ENCODE measurements at regions not wholly inside any gene's neighbourhood (a gene's known extent, or its start where the extent isn't known, plus 50 kb on each side); places are given as distances from the start of the nearest gene placed in this dataset.
"Not testable (repeated sequence)": the region's sequence is repeated elsewhere in the genome, so short reads cannot be mapped to it uniquely, and the experiment has no call there.

GRCh38 chr11:22567759-22568158 is 57.9 kb downstream of the FANCF start:
- DNase-seq, result no peak

GRCh38 chr11:22566293-22566692 is 59.3 kb downstream of the FANCF start:
- DNase-seq, result no peak

- no peak for DNase-seq
These were observed 64.3 kb downstream of the FANCF start for GRCh38 chr11:22561283-22561682.

GRCh38 chr11:22559416-22559815 is 66.2 kb downstream of the FANCF start:
- DNase-seq, result no peak

GRCh38 chr11:22558664-22559063 is 67.0 kb downstream of the FANCF start:
- no peak for DNase-seq

- no peak for DNase-seq
These were observed 69.2 kb downstream of the FANCF start for GRCh38 chr11:22556381-22556780.

GRCh38 chr11:22555881-22556280 is 69.7 kb downstream of the FANCF start:
- DNase-seq, result no peak

GRCh38 chr11:22554221-22554620 is 71.4 kb downstream of the FANCF start:
- no peak for DNase-seq

- no peak for DNase-seq
These were observed 72.7 kb downstream of the FANCF start for GRCh38 chr11:22552885-22553284.

- DNase-seq, result no peak
These were observed 78.9 kb downstream of the FANCF start for GRCh38 chr11:22546746-22547145.

- no peak for DNase-seq
These were observed 82.4 kb downstream of the FANCF start for GRCh38 chr11:22543261-22543660.

- peak; percentile 69 for DNase-seq
These were observed 85.8 kb downstream of the FANCF start for GRCh38 chr11:22539821-22540256.

GRCh38 chr11:22536071-22536470 is 89.6 kb downstream of the FANCF start:
- no peak for DNase-seq

- not testable (repeated sequence) for DNase-seq
These were observed 96.8 kb downstream of the FANCF start for GRCh38 chr11:22528612-22529429.

- DNase-seq, result no peak
These were observed 103.4 kb downstream of the FANCF start for GRCh38 chr11:22522225-22522624.

GRCh38 chr11:22521226-22521625 is 104.4 kb downstream of the FANCF start:
- DNase-seq, result no peak

- no peak for DNase-seq
These were observed 105.1 kb downstream of the FANCF start for GRCh38 chr11:22520521-22520920.

GRCh38 chr11:22518344-22518743 is 107.3 kb downstream of the FANCF start:
- not testable (repeated sequence) for DNase-seq

- DNase-seq, result no peak
These were observed 109.5 kb downstream of the FANCF start for GRCh38 chr11:22516111-22516510.

- no peak for DNase-seq
These were observed 113.2 kb downstream of the FANCF start for GRCh38 chr11:22512457-22512856.

- DNase-seq, result no peak
These were observed 114.9 kb downstream of the FANCF start for GRCh38 chr11:22510741-22511140.

- DNase-seq, result no peak
These were observed 115.6 kb downstream of the FANCF start for GRCh38 chr11:22510010-22510409.

GRCh38 chr11:22508665-22509064 is 117.0 kb downstream of the FANCF start:
- DNase-seq, result peak; percentile 86

- DNase-seq, result no peak
These were observed 128.1 kb downstream of the FANCF start for GRCh38 chr11:22497474-22497873.

All from NCI-H2227 treated with DMSO at 0.1 percent for 48 hours (cell line).